Neural progenitor cell (in vitro differentiated cells): ENCODE measurements at regions not wholly inside any gene's neighbourhood (a gene's known extent, or its start where the extent isn't known, plus 50 kb on each side); places are given as distances from the start of the nearest gene placed in this dataset.

Experiments
- DNase-seq: peaks from one replicate; pipeline ENCODE4 v3.0.0-alpha.2; 2016; ENCODE audit warnings: low spot score
- H2AFZ ChIP-seq: fragments of 200-600 bp; sonication (generic); replicated peaks from 2 replicates; pipeline ENCODE4 v1.6.1; 2016; ENCODE audit warnings: antibody characterized with exemption
- H3F3A ChIP-seq: fragments of 200-600 bp; sonication (generic); 2 replicates; pipeline ENCODE4 v1.6.1; 2016; ENCODE audit warnings: antibody characterized with exemption, low read depth
- H3K27ac ChIP-seq: fragments of 200-600 bp; sonication (generic); 2 replicates; pipeline ENCODE4 v1.5.1; 2016; ENCODE audit warnings: mild to moderate bottlenecking
- H3K27me3 ChIP-seq: fragments of 200-600 bp; sonication (generic); 2 replicates; pipeline ENCODE4 v1.6.1; 2016; ENCODE audit warnings: mild to moderate bottlenecking, moderate library complexity
- H3K36me3 ChIP-seq: fragments of 200-600 bp; sonication (generic); 2 replicates; pipeline ENCODE4 v1.5.1; 2016
- H3K4me1 ChIP-seq: fragments of 200-600 bp; sonication (generic); 2 replicates; pipeline ENCODE4 v1.6.1; 2016; ENCODE audit warnings: mixed run types
- H3K4me2 ChIP-seq: fragments of 200-600 bp; sonication (generic); 2 replicates; pipeline ENCODE4 v1.6.1; 2016
- H3K4me3 ChIP-seq: fragments of 200-600 bp; sonication (generic); 2 replicates; pipeline ENCODE4 v1.5.1; 2016
- H3K79me2 ChIP-seq: fragments of 200-600 bp; sonication (generic); 2 replicates; pipeline ENCODE4 v1.6.1; 2016; ENCODE audit warnings: low read depth
- H3K9ac ChIP-seq: fragments of 200-600 bp; sonication (generic); 2 replicates; pipeline ENCODE4 v1.6.1; 2016
- H3K9me3 ChIP-seq: fragments of 200-600 bp; sonication (generic); 2 replicates; pipeline ENCODE4 v1.5.1; 2016; ENCODE audit warnings: low read depth
- H4K20me1 ChIP-seq: fragments of 200-600 bp; sonication (generic); 2 replicates; pipeline ENCODE4 v1.6.1; 2016; ENCODE audit warnings: low read depth
- H3K27ac Mint-ChIP-seq: 3 replicates; pipeline ENCODE4 v1.8.0; 2021; ENCODE audit warnings: mixed read lengths
- H3K27me3 Mint-ChIP-seq: 2 replicates; pipeline ENCODE4 v1.8.0; 2022; ENCODE audit warnings: low read depth, mild to moderate bottlenecking, inconsistent platforms, moderate library complexity, mixed read lengths; ENCODE audit not compliant: insufficient read depth
- H3K36me3 Mint-ChIP-seq: 3 replicates; pipeline ENCODE4 v1.8.0; 2021; ENCODE audit warnings: mixed read lengths
- H3K4me1 Mint-ChIP-seq: 3 replicates; pipeline ENCODE4 v1.8.0; 2021; ENCODE audit warnings: mixed read lengths
- H3K4me3 Mint-ChIP-seq: 3 replicates; pipeline ENCODE4 v1.8.0; 2021; ENCODE audit warnings: mild to moderate bottlenecking, moderate library complexity, mixed read lengths
- H3K9me3 Mint-ChIP-seq: 3 replicates; pipeline ENCODE4 v1.8.0; 2020; ENCODE audit warnings: mixed read lengths
- EZH2 ChIP-seq: fragments of 200-600 bp; sonication (generic); IDR thresholded peaks from 2 replicates; pipeline ENCODE4 v1.6.1; 2017; ENCODE audit warnings: antibody characterized with exemption, mild to moderate bottlenecking, moderate library complexity
- EZH2phosphoT487 ChIP-seq: fragments of 200-600 bp; sonication (generic); IDR thresholded peaks from 2 replicates; pipeline ENCODE4 v1.6.1; 2017; ENCODE audit warnings: antibody characterized with exemption
- TF ChIP-seq, protein P1 (sequence below): fragments of 200-600 bp; sonication (generic); IDR thresholded peaks from 2 replicates; pipeline ENCODE4 v1.5.1; 2017; ENCODE audit warnings: antibody characterized with exemption, mild to moderate bottlenecking

DNA sequence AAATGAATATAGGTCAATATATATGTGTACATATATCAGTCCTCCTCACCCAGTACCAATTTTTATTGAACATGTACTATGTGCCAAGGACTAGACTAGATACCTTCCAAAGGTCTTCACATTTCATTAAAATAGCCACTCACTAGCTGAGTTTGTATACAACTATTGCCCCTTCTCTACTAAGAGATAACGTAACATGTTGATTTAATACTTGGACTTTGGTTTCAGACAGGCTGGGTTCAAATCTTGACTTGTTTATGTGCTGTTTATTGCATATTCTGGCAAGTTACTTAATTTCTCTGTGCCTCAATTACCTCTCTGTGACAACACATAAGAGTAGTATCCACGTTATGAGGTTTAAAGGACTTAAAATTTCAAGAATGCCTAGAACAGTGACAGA lies 184.5 kb downstream of the MTX2 start:
- H3K4me3 ChIP-seq: no peak overlapping the region
- Mint-ChIP-seq H3K27me3 (peaks cover 3% of the 10 kb centered on the region), H3K4me3 (no peak overlapping the region), H3K4me1 (peaks cover 16% of the 10 kb centered on the region), H3K9me3 (peaks cover 3% of the 10 kb centered on the region), H3K36me3 (no peaks in the 10 kb centered on the region), H3K27ac (no peak overlapping the region)
- H3K4me1 ChIP-seq: peaks cover 6% of the 10 kb centered on the region
- TF ChIP-seq EZH2phosphoT487: no peak
- no peak for TF ChIP-seq EZH2
- TF ChIP-seq, protein P1, sequence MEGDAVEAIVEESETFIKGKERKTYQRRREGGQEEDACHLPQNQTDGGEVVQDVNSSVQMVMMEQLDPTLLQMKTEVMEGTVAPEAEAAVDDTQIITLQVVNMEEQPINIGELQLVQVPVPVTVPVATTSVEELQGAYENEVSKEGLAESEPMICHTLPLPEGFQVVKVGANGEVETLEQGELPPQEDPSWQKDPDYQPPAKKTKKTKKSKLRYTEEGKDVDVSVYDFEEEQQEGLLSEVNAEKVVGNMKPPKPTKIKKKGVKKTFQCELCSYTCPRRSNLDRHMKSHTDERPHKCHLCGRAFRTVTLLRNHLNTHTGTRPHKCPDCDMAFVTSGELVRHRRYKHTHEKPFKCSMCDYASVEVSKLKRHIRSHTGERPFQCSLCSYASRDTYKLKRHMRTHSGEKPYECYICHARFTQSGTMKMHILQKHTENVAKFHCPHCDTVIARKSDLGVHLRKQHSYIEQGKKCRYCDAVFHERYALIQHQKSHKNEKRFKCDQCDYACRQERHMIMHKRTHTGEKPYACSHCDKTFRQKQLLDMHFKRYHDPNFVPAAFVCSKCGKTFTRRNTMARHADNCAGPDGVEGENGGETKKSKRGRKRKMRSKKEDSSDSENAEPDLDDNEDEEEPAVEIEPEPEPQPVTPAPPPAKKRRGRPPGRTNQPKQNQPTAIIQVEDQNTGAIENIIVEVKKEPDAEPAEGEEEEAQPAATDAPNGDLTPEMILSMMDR: no peak
- H3K9ac ChIP-seq: no peak overlapping the region
- no peak for DNase-seq
- no peaks in the 10 kb centered on the region for H3K36me3 ChIP-seq
- H2AFZ ChIP-seq: no peak overlapping the region
- no peaks in the 10 kb centered on the region for H4K20me1 ChIP-seq
- H3K4me2 ChIP-seq: no peak overlapping the region
- no peaks in the 10 kb centered on the region for H3K79me2 ChIP-seq
- no peaks in the 10 kb centered on the region for H3K27me3 ChIP-seq
- H3K27ac ChIP-seq: no peak overlapping the region
- no peaks in the 10 kb centered on the region for H3K9me3 ChIP-seq
- no peaks in the 10 kb centered on the region for H3F3A ChIP-seq

DNA sequence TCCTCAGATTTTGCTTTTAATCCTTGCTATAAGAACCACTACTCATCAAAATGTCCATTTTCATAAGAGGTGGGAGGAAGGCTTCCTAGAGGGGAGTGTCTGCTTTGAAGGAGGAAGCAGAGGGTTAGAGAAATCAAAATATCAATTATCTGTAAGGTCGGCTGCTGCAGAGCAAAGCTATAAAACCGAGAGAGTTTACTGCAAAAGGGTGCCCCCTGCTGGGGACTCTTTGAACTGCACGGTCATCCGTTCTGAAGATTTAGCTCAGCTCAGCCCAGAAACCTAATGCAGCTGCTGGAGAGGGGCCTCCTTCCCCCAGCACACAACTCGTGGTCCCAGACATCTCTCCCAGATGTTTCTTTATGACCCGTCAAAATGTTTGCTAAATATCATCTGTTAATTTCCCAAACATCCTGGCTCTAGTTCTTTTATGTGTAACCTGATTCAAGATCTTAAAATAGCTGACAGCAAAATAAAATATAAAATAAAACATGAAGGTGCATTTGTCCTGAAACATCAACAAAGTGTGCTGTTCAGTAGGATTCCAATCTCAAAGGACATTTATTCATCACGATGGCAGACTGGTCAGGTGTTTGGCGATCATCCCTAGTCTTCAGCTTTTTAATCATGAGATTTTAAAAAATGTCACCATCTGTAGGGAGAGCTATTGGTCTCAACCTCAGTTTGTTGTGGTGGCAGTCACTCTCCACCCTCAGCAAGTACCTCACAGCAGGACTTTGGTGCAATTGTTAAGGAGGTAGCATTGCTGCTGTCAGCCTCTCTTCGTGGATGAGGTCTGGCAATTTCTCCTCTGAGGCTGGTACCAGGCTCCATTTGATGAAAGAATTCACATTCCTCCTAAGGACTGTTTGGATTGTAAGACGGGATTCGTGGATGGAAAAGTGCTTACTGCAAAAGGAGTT lies 185.9 kb downstream of the MTX2 start:
- peak; percentile 85 for DNase-seq
- H3K4me3 ChIP-seq: no peak overlapping the region
- H3K36me3 ChIP-seq: no peaks in the 10 kb centered on the region
- H3K27ac ChIP-seq: no peak overlapping the region
- H3K79me2 ChIP-seq: no peaks in the 10 kb centered on the region
- H4K20me1 ChIP-seq: no peaks in the 10 kb centered on the region
- no peaks in the 10 kb centered on the region for H3K9me3 ChIP-seq
- peaks cover 3% of the 10 kb centered on the region for H3K27me3 Mint-ChIP-seq
- no peak overlapping the region for H3K9ac ChIP-seq
- no peak overlapping the region for H3K27ac Mint-ChIP-seq
- no peaks in the 10 kb centered on the region for H3F3A ChIP-seq
- H3K4me2 ChIP-seq: no peak overlapping the region
- peaks cover 16% of the 10 kb centered on the region for H3K4me1 Mint-ChIP-seq
- TF ChIP-seq, protein P1: peak; percentile 84
- TF ChIP-seq EZH2: peak; percentile 54
- TF ChIP-seq EZH2phosphoT487: no peak
- H3K27me3 ChIP-seq: no peaks in the 10 kb centered on the region
- H3K36me3 Mint-ChIP-seq: no peaks in the 10 kb centered on the region
- no peak overlapping the region for H2AFZ ChIP-seq
- no peak overlapping the region for H3K4me3 Mint-ChIP-seq
- peaks cover 3% of the 10 kb centered on the region for H3K9me3 Mint-ChIP-seq
- H3K4me1 ChIP-seq: peaks cover 6% of the 10 kb centered on the region

- Histone ChIP-seq H3K27ac (no peak overlapping the region), H3K4me2 (no peak overlapping the region), H3K79me2 (no peaks in the 10 kb centered on the region), H2AFZ (peak overlapping the region; percentile 69), H3K9me3 (no peaks in the 10 kb centered on the region), H3K27me3 (no peaks in the 10 kb centered on the region), H3K9ac (no peak overlapping the region), H3K4me1 (peaks cover 6% of the 10 kb centered on the region), H4K20me1 (no peaks in the 10 kb centered on the region), H3F3A (no peaks in the 10 kb centered on the region), H3K36me3 (no peaks in the 10 kb centered on the region), H3K4me3 (no peak overlapping the region)
- Mint-ChIP-seq H3K27ac (no peak overlapping the region), H3K4me1 (peaks cover 16% of the 10 kb centered on the region), H3K4me3 (no peak overlapping the region), H3K9me3 (peaks cover 3% of the 10 kb centered on the region), H3K27me3 (peaks cover 3% of the 10 kb centered on the region), H3K36me3 (no peaks in the 10 kb centered on the region)
- peak; percentile 87 for DNase-seq
- TF ChIP-seq, protein P1: no peak
- no peak for TF ChIP-seq EZH2
- TF ChIP-seq EZH2phosphoT487: no peak
These were observed 186.6 kb downstream of the MTX2 start for GRCh38 chr2:176455816-176456291.
